ENCODE measurements at regions not wholly inside any gene's neighbourhood (a gene's known extent, or its start where the extent isn't known, plus 50 kb on each side); places are given as distances from the start of the nearest gene placed in this dataset.

- no peak overlapping the region for H4K91ac ChIP-seq (replicated peaks; ENCODE audit: insufficient read length, low read length)
- no peaks in the 10 kb centered on the region for H4K20me1 ChIP-seq (replicated peaks in 1 of 2; ENCODE audit: control insufficient read depth in 1 of 2, insufficient read depth in 2 of 2, low read length in 2 of 2)
- H3K18ac ChIP-seq (ENCODE audit: extremely low read depth, low read length): no peak overlapping the region
- H3K79me2 ChIP-seq (ENCODE audit: control insufficient read depth in 1 of 2, insufficient read depth in 2 of 2, low read length in 2 of 2): no peaks in the 10 kb centered on the region
- no peaks in the 10 kb centered on the region for H3K9me3 ChIP-seq (ENCODE audit: insufficient read depth in 2 of 2, low read depth in 1 of 2, low read length in 1 of 2)
- H2BK5ac ChIP-seq (ENCODE audit: low read depth, low read length): no peak overlapping the region
- ChIA-PET CTCF (ENCODE audit: partially characterized antibody) (no interaction called here), POLR2A (ENCODE audit: partially characterized antibody) (interaction anchor here (1.5 kb wide), 1 partner anchor 15 kb away, joined by 4 read pairs; no protein-coding TSS in a partner anchor)
- DNase-seq (ENCODE audit: low read depth in 1 of 2, low spot score in 2 of 2) (no peak), FAIRE-seq (no peak)
- no peak overlapping the region for H3K23ac ChIP-seq (ENCODE audit: insufficient read length)
- no peak overlapping the region for H2AFZ ChIP-seq (ENCODE audit: low read length)
- H3K4me3 ChIP-seq (ENCODE audit: extremely low read depth in 1 of 4, insufficient read depth in 2 of 4, low read depth in 3 of 4, low read length in 4 of 4): no peak overlapping the region
- 64% methylated on average over 1 of the region's 1 CpG; no CpG with 5 or more reads in 1 of the 2 experiments for WGBS, 2 experiments (ENCODE audit: extremely low coverage in 1 of 2, insufficient coverage in 1 of 2, insufficient read length in 1 of 2, insufficient replicate concordance in 2 of 2, low coverage in 1 of 2, low lambda C conversion rate in 2 of 2, missing lambda C conversion rate in 1 of 2)
- H3K4me2 ChIP-seq (ENCODE audit: insufficient read depth in 1 of 2, low read depth in 2 of 2, low read length in 2 of 2): no peak overlapping the region
- H4K8ac ChIP-seq (ENCODE audit: extremely low read depth, insufficient read depth, low read length): no peak overlapping the region
- H3K4ac ChIP-seq (replicated peaks; ENCODE audit: insufficient read length, low read depth, low read length): no peak overlapping the region
- H3K27ac ChIP-seq (ENCODE audit: low read depth, low read length): no peak overlapping the region
- H3K4me1 ChIP-seq (replicated peaks in 1 of 4; ENCODE audit: control insufficient read depth in 3 of 4, insufficient read depth in 4 of 4, low read length in 3 of 4): no peaks in the 10 kb centered on the region
- H3K36me3 ChIP-seq (ENCODE audit: control insufficient read depth in 2 of 4, insufficient read depth in 4 of 4, low read length in 3 of 4): no peaks in the 10 kb centered on the region
- no peaks in the 10 kb centered on the region for H3K79me1 ChIP-seq (ENCODE audit: low read depth, low read length)
- H2BK20ac ChIP-seq (ENCODE audit: low read length): no peak overlapping the region
- H2BK15ac ChIP-seq (ENCODE audit: low read length): no peak overlapping the region
- H3K27me3 ChIP-seq (replicated peaks in 1 of 4; ENCODE audit: control insufficient read depth in 3 of 4, extremely low read depth in 1 of 4, insufficient read depth in 3 of 4, low read length in 3 of 4): no peaks in the 10 kb centered on the region
- H3K9ac ChIP-seq (replicated peaks in 1 of 4; ENCODE audit: extremely low read depth in 1 of 4, low read depth in 3 of 4, low read length in 3 of 4): no peak overlapping the region
- no peak overlapping the region for H3K56ac ChIP-seq (replicated peaks; ENCODE audit: insufficient read length, low read depth, low read length)
- no peak overlapping the region for H4K5ac ChIP-seq (ENCODE audit: insufficient read length, low read depth, low read length)
- no peak overlapping the region for H3K14ac ChIP-seq (ENCODE audit: insufficient read length)
- H2AK5ac ChIP-seq (ENCODE audit: low read depth, low read length): no peak overlapping the region
- H3K23me2 ChIP-seq (ENCODE audit: low read depth, low read length): no peaks in the 10 kb centered on the region
- no peak overlapping the region for H2BK120ac ChIP-seq (replicated peaks; ENCODE audit: low read depth, low read length)
- H2BK12ac ChIP-seq (ENCODE audit: low read depth, low read length): no peak overlapping the region
- no peak for TF ChIP-seq E2F6 (IDR thresholded peaks at IDR 0.05)
- no peak for TF ChIP-seq TCF12 (IDR thresholded peaks at IDR 0.05; ENCODE audit: low read depth, low read length)
- no peak for TF ChIP-seq KDM1A (IDR thresholded peaks at IDR 0.05; ENCODE audit: borderline replicate concordance, low read length)
- TF ChIP-seq, protein P1, sequence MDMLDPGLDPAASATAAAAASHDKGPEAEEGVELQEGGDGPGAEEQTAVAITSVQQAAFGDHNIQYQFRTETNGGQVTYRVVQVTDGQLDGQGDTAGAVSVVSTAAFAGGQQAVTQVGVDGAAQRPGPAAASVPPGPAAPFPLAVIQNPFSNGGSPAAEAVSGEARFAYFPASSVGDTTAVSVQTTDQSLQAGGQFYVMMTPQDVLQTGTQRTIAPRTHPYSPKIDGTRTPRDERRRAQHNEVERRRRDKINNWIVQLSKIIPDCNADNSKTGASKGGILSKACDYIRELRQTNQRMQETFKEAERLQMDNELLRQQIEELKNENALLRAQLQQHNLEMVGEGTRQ (IDR thresholded peaks at IDR 0.05; ENCODE audit: low read length): no peak
- TF ChIP-seq RFX5 (IDR thresholded peaks at IDR 0.05; ENCODE audit: borderline replicate concordance, low read depth, low read length): no peak
- TF ChIP-seq HDAC6 (IDR thresholded peaks at IDR 0.05; ENCODE audit: low read depth, low read length): no peak
- no peak for TF ChIP-seq FOSL1 (IDR thresholded peaks at IDR 0.05; ENCODE audit: insufficient read depth, low read depth, low read length)
- no peak for TF ChIP-seq SP2 (IDR thresholded peaks at IDR 0.05; ENCODE audit: low read length)
- TF ChIP-seq CBX5 (IDR thresholded peaks at IDR 0.05; ENCODE audit: low read depth, low read length): no peak
- TF ChIP-seq CEBPB (IDR thresholded peaks at IDR 0.05; ENCODE audit: low read depth, low read length): no peak
- TF ChIP-seq NRF1 (IDR thresholded peaks at IDR 0.05; ENCODE audit: low read depth, low read length): no peak
- TF ChIP-seq HDAC2 (IDR thresholded peaks at IDR 0.05; ENCODE audit: borderline replicate concordance in 1 of 2, low read depth in 2 of 2, low read length in 2 of 2): no peak
Measured at GRCh38 chr9:106074006-106074405, 379.7 kb downstream of the TMEM38B start.

All from H1 (cell line).